ENCODE measurements at regions not wholly inside any gene's neighbourhood (a gene's known extent, or its start where the extent isn't known, plus 50 kb on each side); places are given as distances from the start of the nearest gene placed in this dataset.

DNA sequence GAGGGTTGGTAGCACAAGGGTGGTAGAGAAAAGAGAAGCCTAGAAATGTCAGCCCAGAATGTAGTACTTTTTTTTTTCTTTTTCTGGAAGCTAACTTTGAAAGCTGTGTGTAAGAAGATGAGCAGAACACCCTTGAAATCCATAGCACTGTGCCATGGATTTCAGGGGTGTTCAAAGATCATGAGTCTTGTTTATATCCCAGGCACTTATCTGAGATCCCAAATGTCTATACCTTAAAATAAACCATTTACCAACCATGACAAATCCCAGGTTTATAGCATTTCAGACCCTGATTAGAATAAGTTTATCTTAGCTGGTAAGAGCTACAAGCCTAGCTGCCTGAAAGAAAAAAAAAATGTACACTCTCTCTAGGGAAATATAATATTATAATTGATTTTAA is 389.9 kb upstream of the ANXA10 start:
- DNase-seq: no peak

DNA sequence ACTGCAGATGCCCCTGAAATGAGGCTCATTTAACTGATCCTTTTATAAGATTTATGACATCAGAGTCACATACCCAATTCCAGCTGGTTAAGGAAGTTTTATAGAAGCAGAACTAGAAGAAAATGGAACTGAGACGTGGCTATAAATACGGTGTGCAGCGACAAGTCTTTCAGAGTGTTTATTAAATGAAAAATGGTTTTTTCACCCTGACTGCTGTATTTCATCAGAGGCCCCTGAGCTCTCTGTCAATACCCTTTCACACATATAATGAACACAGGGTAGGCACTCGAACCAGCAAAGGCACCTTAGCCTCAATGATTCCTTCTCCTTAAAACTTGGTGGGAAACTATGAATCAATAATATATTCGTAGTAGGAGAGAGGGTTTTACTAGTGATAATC is 380.8 kb upstream of the ANXA10 start:
- no peak for DNase-seq

DNA sequence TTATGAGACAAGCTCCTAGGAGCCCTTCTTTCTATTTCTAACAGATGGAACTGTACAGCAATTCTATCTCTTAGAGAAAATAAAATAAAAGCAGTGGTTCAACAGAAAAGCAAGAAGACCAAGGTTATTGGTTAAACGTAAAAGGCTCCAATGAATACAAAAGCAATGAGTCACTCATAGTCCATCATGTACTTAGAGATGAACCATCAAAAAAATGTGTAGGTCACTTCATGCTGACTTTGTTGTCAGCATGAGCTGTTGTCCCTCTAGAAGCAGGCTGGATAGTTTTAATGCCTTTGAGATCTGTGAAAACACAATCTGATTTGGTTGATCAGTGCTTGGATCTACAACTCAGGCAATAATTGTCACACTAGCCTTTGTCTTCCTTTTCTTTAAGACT is 378.6 kb upstream of the ANXA10 start:
- DNase-seq: no peak

DNA sequence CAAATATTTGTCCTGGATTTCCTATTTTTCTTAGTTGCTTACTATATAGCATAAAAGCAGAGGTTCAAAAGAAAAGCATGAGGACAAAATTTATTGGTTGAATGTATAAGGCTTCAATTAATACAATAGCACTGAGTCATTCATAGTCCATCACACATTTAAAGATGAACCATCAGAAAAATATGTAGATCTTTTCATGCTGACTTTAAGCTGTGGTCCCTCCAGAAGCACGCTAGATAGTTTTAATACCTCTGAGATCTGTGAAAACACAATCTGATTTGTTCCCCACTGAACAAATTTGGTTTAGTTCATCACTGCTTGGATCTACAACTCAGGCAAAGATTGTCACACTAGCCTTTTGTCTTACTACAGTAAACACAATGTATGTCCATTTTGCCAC is 377.2 kb upstream of the ANXA10 start:
- DNase-seq: no peak

DNA sequence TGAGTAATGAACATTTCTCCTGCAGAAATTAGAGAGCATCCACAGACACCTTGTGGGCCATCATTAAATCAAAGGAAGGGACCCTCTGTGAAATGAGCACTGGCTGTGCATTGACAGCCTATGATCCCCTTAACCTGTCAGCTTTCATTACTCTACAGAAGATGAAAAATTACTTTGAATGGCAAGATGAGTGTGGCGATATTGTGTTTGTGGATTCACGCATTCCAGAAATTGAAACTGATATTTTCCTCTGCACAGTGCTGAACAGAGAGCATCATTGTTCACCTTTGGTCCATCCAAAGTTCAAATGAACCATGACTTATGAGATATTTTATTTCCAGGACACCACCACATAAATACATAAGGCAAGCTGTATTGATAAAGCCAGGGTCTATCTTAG is 374.8 kb upstream of the ANXA10 start:
- no peak for DNase-seq

DNA sequence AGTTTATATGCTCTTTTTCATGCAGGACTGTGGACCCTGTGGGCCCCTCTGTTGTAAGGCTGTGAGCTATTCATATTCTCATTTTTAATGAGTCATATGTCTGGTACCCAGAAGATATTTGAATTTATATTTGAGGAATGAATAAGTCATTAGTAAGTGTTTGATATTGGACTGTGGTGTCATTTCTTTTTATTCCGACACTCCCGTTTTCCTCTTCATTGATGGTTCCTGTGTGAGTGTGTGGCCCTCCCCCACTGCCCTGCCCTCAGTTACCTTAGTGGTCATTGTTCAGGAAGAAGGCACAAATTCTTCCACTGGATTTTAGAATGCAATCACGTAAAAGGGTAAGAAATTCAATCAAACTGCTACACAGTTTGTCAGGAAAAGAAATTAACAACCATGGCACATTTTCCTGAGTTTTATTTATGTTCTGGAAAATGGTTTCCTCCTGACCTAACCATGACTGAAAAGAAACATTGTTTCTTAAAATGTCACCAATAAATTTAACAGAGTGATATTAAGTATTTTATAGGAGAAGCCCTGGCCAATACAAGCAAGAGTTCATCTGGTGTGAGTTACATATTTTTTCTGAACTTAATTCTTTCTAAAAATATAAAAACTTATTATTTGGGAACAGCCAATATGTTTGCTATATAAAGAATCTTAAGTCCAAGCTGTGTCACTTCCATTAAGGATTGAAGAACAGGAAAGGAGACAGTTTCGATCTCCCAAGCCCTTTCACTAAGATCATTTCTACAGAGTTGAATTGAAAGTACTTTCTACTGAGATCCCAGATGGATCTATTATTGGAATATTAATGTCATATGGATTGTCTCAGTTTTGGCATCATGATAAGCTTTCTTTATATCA is 370.5 kb upstream of the ANXA10 start:
- no peak for DNase-seq

DNA sequence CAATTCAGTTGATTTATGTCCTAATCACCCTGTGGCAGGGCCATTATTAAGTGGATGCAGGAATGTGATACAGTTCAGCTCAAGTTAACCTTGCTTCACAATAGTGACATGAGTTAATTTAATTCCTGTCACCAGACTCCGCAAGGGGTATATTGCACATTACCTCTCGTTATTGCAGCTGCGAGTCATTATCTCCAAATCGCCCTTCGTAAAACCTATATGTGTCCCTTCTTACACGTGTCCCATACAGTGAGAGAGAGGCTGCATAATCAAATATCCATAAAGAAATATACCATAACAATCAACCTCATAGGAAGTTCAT is 369.9 kb upstream of the ANXA10 start:
- no peak for DNase-seq

DNA sequence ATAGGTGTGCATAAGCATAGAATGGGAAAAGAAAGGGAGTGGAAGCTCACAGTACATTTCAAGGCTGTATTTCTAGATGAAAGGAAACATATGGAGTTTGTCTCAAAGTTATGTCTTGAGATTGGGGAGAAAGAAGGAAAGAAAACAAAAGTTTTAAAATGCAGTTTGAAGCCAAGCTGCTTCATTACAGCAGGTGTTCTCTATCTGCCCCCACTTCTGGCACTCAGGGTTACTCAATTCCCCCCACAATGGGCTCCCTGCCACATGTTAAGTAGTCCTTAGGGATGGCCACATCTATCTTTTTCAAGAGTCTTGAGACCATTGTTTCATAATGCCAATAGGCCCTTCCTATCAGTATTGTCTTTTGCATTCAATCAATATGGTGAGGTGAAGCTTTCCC is 367.4 kb upstream of the ANXA10 start:
- no peak for DNase-seq

DNA sequence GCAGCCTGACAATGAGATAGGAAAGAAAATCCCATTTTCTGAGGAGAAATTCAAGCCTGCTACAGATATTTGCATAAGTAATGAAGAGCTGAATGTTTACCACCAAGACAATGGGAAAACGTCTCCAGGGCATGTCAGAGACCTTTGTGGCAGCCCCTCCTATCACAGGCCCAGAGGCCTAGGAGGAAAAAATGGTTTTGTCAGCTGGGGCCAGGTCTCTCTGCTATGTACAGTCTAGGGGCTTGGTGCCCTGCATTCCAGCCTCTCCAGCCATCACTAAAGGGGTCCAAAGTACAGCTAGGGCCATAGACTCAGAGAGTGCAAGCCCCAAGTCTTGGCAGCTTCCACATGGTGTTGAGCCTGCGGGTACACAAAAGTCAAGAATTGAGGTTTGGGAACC is 361.6 kb upstream of the ANXA10 start:
- DNase-seq: no peak

DNA sequence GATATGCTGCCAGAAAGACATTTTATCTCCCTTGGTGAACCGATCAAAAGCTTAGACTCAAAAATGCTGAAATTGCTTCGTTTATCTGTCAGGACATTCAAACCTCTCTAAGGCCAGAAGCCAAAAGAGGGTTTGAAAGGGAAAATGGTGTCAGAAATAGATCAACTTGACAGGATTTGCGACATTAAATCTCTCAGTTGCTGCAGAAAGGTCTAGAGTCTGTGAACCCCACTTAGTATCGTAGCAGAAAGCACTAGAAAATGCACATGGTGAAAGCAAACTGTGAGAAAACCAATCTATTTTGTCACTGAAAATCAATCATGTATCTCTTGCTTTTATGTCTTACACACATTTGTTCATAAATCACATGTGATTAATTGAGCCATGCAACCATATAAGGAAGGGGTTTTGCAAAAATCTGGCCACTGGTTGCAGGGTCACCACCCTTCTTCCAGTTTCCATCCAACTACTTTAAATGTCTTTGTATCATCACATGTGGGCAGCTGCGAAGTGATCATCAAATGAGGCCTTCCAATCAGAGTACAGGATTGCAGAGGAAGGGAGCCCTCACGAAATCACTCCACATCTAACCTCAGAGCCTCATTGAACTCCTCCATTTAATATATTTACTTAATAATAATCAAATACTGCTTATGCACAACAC is 347.2 kb upstream of the ANXA10 start:
- DNase-seq: no peak

DNA sequence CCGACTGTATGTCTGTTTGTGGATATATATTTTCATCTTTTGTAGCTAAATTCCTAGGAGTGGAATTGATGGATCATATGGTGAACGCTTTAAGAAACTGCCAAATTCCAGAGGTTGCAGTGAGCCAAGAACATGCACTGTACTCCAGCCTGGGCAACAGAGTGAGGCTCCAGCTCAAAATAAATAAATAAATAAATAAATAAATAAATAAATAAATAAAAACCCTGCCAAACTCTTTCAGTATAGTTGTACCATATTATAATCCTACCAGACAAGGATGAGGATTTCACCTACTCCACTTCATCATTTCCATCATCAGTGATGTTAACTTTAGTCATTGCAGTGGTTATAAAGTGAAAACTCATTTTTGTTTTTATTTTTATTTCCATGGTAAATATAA is 325.1 kb upstream of the ANXA10 start:
- no peak for DNase-seq

DNA sequence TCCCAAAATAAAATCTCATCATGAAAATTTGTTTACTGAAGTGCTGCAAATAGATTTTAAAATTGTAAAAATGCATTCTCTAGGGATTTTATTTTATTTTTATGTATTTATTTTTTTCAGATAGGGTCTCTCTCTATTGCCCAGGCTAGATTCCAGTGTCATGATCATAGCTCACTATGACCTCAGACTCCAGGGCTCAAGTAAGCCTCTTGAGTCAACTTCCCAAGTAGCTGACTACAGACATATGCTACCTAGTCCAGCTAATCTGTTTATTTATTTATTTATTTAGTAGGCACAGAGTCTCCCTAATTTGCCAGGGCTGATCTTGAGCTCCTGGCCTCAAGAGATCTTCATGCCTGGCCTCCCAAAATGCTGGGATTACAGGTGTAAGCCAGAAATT is 317.7 kb upstream of the ANXA10 start:
- DNase-seq: no peak

DNA sequence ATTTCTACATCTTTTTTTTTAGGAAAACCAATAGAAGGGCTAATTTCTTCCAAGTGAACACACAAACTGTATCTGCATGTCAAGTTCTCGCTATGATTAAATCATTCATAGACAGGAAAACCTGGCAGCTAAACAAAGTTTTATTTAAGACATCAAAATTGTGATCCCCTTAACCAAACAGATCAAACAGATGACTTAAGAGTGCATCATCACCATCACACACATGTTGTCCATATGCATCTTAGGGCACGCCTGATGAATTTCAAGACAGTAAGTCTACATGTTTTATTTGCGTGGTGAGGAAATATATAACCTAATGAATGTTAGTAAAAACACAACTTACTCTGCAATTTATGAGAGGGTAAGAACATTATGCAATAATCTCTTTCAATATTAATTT is 317.0 kb upstream of the ANXA10 start:
- DNase-seq: no peak

DNA sequence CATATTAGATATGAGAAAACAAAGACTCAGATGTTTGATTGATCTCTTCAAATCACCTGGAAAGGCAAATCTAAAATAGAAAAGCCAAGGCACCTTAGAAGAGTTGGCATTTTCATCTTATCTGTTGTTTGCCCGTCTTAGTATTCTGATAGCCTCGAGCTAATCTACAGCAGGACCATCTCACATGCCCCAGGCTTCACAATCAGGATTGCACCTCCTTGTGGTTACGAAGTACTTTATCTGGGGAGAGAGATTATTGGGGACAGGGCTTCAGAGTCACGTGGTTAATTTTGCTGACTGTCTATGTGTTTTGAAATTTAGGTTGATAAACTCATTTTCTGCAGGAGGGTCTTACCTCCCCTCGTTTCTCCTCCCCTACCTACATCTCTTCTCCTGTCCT is 313.1 kb upstream of the ANXA10 start:
- DNase-seq: no peak

DNA sequence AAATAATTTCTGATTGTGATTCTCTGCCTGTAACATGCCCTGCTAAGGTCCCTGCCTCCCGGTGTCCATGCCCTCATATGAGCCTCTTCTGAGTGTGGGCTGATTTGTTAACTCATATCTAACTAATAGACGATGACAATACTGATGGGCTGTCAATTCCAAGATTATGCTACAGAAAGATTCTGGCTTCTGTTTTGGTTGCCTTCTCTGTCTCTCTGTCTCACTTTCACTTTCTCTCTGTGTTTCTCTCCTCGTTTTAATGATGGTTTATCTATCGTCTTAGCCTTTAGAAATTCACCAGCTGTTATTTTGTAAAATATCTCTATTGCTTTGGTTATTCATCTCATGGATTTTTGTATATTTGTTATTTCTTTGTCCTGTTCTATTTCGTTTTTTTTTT is 312.5 kb upstream of the ANXA10 start:
- no peak for DNase-seq

DNA sequence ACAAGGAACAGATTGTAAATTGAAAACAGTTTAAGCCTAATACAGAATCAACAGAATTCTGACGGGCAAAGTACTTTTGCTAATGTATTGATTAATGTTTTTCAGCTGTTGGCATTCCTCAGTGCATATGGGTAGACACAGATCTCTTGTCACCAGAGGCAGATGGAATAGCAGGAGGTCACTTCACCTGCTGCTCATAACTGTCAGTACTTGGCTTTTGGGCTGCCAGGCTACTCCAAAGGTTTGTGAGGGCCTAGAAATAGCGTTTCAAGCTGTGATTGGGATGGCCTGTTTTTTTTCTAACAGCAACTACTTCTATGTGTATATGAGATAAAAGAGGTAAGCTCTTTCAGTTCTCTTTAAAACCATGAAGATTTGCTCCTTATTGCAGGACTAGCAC is 307.5 kb upstream of the ANXA10 start:
- DNase-seq: no peak

DNA sequence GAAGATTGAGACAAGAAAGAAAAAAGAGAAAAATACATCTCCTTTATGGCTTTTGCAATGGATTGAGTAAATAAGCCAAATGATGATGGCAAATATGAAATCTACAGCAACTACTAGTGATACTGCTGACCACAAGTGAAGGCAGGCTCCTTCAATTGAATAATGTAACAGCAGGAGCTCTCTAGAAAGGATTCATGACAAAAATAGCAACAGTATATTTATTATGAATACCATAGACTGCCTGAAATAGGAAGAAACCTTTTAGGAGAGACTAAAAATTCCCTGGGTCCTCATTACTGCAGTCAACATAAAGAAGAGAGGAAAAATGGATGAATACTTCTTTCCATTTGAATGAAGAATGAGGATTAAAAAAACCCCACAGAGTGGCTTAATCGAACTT is 306.8 kb upstream of the ANXA10 start:
- no peak for DNase-seq

DNA sequence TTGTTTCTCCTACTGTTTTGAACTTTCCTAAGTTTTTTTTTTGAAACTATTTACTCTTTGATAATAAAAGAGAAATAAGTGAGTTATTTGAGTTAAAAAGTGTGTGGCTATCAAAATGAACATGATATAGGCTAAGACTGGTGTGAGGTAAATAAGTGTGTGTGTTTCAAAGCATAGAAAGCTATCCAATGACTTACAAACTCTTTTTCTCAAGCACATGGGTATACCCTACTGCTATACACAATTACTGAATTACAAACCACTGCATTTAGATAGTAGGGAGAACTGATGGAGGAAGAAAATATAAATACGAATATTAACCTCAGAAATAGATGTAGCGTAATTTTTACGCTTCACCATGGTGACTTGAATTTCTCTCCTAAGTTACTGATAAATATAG is 305.8 kb upstream of the ANXA10 start:
- no peak for DNase-seq

DNA sequence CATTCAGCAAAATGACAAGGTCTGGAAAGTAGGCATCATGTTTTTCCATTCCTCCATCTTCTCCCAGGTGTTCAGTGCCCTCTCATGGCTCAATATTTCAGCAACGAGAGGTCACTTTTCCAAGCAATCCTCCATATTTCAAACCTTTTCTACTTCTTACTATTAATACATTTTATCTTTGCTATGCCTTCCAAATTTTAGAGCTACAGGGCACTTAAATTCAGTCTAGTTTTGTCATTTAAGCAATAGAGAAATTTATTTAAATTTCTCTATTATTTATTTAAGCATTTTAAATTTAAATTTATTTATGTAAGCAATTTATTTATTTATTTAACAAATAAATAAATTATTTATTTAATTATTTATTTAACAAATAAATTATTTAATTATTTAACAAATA is 305.1 kb upstream of the ANXA10 start:
- no peak for DNase-seq

DNA sequence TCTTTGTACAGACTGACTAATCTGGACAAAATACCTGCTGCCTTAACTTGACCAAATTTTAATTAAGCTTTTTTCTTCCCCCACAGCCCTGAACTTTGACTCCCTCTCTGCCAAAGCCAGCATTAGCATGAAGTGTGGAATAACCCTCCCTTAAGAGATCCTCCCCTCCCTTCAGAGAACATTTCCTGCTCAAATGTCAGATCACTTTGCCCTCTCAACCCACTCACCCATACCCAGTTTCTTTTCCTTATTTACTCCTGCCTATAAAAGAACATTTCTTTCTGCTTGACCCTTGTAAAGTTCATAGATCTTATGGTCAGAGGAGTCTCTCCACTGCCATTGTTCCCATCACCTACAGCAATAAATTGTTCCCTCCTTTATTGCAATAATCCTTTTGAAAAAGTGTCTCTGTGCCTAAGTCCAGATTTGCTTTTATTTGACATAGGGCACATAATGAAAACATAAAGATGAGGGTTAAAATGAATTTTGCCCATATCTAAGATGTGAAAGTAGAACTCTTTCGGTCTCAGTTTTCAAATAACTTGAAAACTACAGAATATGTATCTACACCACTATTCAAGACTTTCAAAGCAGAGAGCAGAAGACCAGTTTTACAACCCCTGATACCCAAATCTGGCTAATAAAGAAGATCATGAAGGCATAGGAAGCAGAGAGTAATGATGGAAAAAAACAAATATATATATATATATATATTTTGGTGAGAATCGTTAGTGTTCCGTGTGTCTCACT is 289.7 kb upstream of the ANXA10 start:
- DNase-seq: no peak

DNA sequence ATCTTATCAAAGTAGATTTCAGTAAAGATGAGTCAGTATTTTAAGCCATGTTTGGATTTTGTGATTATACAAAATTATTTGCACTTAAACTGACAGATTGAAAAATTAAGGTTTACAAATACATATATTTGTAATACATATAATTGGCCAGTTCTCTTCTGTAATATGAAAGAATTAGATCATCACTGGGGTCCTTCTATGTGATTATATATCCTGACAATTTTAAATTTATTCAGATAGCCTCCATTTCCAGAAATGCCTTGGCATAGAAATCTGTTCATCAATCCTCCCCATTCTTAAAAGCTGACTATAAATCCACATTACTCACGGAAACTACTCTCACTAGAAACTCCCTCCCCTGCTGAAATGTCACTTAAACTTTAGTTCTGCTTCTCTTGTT is 280.4 kb upstream of the ANXA10 start:
- no peak for DNase-seq

DNA sequence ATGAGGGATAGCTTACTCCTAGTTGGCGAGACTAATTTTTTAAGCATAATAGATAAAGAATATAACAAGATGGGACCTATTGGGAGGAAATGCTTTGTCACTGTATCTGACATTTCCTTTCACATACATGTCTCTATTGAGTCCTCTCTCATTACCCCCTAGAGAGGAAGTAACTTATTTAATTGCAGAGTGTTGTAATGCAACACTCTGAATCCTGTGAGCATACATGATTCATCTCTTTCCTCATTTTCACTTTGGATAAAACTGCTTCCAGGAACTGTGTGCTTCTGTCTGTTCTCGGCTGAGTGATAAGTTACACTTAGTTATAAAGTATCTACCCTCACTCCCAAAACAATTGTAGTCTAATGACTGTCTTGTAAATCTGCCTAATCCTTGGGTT is 266.1 kb upstream of the ANXA10 start:
- no peak for DNase-seq

DNA sequence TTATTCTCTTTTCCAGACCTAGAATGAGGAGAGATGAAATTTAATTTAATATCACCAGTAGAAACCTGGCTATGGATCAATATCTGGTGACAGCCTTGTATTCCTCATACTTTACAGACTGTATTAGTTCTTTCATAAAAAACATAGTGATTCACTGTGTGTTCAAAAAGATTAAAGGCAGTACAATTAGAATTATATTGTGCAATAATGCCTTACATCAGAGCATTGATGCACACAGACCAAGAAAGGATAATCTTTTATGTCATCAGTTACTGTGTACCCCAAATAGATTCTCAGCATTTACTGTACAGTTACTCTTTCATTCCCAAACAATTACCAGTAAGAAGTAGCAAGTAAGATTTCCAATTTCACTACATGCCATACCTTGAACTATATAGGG is 260.5 kb upstream of the ANXA10 start:
- DNase-seq: no peak

DNA sequence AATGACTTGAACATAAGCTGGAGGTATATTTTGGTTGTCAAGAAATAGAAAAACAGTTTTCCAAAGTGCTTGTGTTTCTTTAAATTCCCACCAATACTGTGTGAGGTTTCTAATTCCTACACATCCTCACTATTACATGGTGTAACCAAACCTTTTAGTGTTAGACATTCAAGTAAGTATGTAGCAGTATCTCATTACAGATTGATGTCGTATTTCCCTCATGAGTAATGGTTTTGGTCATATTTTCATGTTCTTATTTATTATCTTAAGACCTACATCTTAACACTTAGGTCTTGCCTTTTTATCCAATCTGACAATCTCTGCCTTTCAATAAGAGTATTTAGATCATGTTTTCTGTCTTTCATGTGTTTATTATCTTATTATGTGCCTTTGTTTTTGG is 253.7 kb upstream of the ANXA10 start:
- DNase-seq: no peak
